Fibroblast of gingiva (primary cell): ENCODE measurements at regions not wholly inside any gene's neighbourhood (a gene's known extent, or its start where the extent isn't known, plus 50 kb on each side); places are given as distances from the start of the nearest gene placed in this dataset.
"Not testable (repeated sequence)": the region's sequence is repeated elsewhere in the genome, so short reads cannot be mapped to it uniquely, and the experiment has no call there.

Experiments used
- DNase-seq: peaks from one replicate; pipeline ENCODE4 v3.0.0-alpha.2; 2011; ENCODE audit warnings: low read depth

DNA sequence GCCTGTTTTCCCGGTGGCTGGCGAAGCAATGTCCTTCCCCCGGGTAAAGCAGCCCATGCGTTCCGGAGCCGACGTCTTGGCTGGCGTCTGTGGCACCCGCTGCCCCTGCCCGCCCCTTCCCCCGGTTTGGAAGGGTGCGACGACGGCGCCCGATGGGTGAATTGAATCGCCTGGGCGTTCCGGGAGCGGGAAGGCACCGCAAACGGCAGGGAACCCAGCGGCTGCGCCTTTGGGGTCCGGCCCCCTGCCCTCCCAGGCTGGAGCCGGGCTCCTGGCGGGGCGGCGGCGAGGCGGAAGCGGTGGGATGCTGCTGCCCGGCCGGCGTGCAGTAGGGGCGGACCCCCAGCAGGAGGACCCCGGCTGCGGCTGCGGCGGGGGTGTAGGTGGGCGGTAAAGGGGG is 123.6 kb upstream of the RHOU start:
- not testable (repeated sequence) for DNase-seq

DNA sequence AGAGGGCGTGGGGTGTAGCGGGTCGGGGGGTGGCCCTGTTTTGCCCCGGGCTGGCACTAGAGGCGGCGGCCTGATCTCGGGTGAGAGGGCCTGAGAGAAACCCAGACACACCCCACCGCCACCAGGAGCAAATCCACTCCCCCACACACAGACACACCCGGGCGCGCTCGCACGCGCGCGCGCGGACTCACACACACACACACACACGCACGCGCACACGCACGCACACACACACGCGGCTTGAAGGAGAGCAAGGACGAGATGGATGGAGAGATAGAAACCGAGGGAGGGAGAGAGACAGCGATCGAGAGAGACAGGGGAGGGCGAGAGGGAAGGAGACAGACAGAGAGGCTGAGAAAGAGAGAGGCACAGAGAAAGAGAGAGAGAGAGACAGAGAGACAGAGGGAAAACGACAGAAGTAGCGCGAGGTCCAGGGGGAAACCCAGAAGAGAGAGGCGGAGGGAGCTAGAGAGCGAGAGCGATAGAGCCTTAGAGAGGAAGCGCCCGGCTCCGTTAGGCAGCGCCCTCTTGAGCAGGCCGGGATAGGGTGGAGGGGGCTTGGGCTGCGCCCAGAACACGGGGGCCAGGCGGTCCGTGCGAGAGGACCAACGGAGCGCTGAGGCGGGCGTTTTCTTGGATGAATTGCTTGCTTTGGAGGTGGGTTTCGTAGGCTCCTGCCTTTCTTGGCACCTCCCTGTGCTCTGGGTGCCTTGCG is 113.1 kb upstream of the RHOU start:
- DNase-seq, result not testable (repeated sequence)

DNA sequence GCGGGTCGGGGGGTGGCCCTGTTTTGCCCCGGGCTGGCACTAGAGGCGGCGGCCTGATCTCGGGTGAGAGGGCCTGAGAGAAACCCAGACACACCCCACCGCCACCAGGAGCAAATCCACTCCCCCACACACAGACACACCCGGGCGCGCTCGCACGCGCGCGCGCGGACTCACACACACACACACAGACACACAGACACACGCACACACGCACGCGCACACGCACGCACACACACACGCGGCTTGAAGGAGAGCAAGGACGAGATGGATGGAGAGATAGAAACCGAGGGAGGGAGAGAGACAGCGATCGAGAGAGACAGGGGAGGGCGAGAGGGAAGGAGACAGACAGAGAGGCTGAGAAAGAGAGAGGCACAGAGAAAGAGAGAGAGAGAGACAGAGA is 108.8 kb upstream of the RHOU start:
- not testable (repeated sequence) for DNase-seq

DNA sequence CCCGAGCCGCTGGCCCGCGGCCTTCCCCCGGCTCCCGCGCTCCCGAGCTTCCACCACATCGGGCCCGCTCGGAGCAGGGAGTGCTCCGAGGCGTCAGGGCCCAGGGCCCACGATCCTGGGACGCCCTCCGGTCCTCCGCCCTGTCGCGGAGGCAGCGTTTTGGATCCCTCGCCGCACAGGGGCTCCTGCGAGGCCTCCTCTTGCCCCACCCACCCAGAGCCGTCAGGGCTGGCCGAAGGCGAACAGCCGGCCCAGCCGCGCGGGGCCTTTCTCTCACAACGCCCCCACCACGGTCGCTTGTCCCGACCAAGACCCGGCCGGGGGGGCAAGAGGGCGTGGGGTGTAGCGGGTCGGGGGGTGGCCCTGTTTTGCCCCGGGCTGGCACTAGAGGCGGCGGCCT is 102.4 kb upstream of the RHOU start:
- DNase-seq, result not testable (repeated sequence)

DNA sequence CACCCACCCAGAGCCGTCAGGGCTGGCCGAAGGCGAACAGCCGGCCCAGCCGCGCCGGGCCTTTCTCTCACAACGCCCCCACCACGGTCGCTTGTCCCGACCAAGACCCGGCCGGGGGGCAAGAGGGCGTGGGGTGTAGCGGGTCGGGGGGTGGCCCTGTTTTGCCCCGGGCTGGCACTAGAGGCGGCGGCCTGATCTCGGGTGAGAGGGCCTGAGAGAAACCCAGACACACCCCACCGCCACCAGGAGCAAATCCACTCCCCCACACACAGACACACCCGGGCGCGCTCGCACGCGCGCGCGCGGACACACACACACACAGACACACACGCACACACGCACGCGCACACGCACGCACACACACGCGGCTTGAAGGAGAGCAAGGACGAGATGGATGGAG is 100.0 kb upstream of the RHOU start:
- not testable (repeated sequence) for DNase-seq

DNA sequence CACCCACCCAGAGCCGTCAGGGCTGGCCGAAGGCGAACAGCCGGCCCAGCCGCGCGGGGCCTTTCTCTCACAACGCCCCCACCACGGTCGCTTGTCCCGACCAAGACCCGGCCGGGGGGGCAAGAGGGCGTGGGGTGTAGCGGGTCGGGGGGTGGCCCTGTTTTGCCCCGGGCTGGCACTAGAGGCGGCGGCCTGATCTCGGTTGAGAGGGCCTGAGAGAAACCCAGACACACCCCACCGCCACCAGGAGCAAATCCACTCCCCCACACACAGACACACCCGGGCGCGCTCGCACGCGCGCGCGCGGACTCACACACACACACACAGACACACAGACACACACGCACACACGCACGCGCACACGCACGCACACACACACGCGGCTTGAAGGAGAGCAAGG is 97.8 kb upstream of the RHOU start:
- DNase-seq, result not testable (repeated sequence)

DNA sequence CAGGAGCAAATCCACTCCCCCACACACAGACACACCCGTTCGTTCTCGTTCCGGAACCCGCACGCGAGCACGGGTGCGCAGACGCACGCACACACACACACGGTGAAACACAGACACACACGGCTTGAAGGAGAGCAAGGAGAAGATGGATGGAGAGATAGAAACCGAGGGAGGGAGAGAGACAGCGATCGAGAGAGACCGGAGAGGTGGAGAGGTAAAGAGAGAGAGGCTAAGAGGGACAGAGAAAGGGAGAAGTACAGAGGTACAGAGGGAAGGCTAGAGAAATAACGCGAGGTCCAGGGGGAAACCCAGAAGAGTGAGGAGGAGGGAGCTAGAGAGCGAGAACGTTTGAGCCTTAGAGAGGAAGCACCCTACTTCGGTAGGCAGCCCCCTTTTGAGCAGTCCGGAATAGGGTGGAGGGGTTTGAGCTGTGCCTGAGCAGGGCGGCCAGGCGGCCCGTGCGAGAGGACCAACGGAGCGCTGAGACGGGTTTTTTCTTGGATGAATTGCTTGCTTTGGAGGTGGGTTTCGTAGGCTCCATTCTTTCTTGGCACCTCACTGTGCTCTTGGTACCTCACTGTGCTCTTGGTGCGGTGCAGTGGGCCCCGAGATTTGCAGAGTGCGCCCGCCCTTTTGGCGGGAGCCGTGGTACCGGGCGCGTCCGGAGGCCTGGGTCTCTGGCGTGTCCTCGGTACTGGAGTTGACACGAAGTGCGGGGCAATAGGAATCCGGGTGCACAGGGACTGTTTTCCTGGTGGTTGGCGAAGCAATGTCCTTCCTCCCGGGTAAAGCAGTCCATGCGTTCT is 88.4 kb upstream of the RHOU start:
- DNase-seq, result peak; percentile 65

DNA sequence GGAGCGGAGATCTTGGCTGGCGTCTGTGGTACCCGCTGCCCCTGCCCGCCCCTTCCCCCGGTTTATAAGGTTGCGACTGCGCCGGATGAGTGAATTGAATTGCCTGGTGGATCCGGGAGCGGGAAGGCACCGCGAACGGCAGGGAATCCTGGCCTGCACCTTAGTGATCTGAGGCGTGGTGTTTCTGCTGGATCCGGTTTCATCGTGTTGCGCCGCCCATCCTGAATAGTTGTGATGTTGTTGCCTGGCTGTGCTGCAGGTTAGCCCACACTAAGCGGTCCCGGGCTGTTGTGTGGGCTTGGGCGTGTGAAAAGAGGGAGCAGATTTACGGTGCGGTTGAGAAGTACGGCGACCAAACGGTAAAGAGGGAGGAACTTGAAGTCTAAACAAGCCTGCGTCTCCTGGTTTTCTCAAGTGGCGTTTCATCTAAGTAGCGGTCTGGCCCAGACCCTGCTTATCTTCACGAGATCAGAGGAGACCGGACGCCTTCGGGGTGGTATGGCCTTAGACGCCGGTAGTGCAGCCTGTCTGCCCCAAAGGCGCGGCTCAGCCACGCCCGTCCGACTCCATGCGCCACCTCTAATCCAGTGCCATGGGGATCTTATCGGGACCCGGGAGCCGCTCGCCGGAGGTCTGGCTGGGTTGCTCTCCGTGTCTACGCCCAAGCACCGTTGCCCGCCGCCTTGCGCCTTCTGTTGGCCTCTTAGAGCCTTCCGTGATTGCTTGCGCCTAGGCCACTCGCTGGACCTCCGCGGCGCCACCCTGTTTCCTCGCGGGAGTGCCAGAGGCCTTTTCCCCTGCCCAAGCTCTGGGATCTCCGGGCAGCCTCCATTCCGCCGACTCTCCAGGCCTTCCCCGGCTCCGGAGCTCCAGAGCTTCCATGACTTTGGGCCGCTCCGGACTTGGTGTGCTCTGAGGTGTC is 87.5 kb upstream of the RHOU start:
- DNase-seq, result peak; percentile 32

DNA sequence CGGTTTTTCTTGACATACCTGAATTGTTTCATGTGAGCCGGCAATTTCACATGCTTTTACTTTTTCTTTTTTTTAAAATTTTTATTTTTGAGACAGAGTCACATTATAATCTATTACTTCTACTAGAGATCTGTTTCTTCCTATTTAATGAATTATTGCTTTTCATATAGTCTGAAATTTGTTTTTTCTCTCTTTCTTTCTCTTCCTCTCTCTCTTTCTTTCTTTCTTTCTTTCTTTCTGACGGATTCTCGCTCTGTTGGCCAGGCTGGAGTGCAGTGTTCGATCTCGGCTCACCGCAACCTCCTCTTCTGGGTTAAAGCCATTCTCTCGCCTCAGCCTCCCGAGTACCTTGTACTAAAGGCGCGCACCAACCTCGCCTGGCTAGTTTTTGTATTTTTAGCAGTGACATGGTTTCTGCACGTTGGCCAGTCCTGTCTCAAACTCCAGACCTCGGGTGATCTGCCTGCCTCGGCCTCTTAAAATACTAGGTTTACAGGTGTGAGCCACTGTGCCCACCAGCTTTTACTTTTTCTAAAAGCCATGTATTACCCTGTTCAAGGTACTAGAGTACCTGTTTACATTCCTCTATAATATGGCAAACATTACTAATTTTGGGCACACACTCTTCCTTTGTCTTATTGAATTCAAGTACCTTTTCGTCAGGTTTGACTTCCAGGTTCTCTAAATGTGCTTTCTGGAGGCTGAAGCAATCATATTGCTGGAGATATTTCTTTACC is 86.5 kb upstream of the RHOU start:
- DNase-seq, result no peak

DNA sequence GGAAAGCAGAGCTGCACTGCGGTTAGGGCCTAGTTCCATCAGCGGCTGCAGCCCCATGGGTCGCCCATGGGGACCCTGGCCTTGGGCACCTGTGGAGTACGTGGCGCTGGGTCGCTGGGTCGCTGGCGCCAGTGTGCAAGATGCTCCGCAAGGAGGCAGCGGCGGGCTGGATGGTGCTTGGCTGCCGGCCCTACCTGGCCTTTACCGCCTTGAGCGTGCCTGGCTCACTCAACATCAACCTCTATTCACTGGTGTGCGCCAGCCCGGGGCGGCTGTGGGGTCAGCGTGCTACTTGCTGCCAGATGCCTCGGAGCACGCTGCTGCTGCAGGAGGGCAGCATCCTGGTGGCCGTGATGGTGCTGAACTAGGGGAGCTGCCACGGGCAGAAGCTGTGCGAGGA is 85.1 kb upstream of the RHOU start:
- DNase-seq, result no peak

DNA sequence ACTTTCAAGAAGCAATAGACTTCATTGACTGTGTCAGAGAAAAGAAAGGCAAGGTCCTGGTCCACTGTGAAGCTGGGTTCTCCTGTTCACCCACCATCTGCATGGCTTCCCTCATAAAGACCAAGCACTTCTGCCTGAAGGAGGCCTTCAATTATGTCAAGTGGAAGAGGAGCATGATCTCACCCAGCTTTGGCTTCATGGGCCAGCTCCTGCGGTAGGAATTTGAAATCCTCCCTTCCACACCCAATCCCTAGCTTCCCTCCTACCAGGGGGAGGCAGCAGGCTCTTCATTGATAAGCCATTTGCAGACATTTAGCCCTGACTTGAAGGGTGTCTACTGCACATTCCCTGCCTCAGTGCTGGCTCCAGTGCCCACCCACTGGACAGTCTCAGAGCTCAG is 84.3 kb upstream of the RHOU start:
- DNase-seq, result no peak

DNA sequence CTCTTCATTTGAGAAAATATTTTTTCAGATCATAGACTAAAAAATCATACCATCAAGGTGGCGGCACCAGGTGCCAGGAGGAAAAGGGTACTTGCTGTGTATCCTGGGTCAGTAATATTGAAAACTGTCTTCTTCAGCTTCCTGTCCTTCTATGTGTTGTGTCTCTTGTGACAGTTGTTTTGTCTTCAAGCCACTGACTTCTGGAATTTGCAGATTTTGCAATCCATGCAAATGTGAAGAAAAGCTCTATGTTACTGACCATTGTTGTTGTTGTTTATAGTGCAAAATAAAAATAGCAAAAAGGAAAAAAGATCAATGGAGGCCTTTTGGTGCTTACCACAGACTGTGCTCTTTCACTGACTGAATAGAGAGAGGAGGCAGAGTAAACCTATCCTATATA is 83.2 kb upstream of the RHOU start:
- no peak for DNase-seq

DNA sequence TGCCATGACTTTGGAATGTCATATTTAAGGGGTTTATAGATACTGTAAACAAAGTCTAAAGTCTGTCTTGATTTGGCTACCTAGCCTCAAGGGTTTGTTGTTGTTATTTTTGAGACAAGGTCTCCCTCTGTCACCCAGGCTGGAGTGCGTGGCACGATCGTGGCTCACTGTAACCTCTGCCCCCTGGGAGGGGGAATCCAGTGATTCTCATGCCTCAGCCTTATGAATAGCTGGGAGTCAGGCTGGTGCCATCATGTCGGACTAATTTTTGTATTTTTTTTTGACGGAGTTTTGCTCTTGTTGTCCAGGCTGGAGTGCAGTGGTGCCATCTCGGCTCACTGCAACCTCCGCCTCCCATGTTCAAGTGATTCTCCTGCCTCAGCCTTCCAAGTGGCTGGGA is 82.2 kb upstream of the RHOU start:
- DNase-seq, result not testable (repeated sequence)

DNA sequence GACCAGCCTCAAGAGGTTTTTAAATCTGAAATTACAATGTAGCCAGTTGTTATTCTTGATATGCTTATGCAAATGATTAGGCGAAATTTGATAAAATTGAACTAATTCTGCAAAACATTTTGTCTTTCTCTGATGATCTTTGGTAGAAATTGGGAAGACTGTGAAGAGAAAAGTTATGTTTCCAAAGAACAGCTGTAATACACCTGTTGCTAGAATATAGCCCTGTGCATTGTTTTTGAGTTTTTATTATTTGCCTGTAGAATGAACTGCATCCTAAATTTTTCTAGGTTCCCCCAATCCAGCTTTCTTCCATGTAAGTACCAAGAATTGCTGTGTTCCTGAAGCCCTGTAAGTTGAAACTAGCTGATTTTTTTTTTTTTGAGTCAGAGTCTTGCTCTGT is 81.5 kb upstream of the RHOU start:
- DNase-seq, result no peak

DNA sequence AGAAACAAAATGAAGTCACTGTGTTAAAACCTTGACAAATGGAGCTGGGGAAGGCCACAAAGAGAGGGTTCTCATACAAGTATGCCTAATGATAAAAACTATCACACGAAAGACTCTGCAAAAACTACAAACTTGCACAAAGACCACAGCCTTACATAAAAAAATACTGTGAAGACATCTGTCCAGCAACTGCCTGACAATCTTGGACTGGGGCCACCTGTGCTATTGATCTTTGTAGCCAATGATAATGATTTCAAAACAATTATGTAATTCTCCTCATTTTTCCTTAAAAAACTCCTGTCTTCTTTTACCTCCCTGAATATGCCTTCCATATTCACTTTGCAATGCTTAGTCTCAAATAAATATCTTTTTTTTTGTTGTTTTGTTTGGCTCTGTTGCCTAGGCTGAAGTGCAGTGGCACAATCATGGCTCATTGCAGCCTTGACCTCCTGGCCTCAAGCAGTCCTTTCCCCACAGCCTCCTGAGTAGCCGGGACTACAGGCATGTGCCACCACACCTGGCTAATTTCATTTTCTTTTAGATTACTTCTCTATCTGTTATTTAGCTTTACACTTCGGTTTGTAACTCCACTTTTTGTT is 79.4 kb upstream of the RHOU start:
- no peak for DNase-seq

DNA sequence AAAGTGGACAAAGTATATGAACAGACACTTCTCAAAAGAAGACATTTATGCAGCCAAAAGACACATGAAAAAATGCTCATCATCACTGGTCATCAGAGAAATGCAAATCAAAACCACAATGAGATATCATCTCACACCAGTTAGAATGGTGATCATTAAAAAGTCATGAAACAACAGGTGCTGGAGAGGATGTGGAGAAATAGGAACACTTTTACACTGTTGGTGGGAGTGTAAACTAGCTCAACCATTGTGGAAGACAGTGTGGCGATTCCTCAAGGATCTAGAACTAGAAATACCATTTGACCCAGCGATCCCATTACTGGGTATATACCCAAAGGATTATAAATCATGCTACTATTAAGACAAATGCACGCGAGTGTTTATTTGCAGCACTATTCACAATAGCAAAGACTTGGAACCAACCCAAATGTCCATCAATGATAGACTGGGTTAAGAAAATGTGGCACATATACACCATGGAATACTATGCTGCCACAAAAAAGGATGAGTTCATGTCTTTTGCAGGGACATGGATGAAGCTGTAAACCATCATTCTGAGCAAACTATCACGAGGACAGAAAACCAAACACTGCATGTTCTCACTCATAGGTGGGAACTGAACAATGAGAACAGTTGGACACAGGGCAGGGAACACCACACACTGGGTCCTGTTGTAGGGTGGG is 73.1 kb upstream of the RHOU start:
- DNase-seq, result not testable (repeated sequence)

DNA sequence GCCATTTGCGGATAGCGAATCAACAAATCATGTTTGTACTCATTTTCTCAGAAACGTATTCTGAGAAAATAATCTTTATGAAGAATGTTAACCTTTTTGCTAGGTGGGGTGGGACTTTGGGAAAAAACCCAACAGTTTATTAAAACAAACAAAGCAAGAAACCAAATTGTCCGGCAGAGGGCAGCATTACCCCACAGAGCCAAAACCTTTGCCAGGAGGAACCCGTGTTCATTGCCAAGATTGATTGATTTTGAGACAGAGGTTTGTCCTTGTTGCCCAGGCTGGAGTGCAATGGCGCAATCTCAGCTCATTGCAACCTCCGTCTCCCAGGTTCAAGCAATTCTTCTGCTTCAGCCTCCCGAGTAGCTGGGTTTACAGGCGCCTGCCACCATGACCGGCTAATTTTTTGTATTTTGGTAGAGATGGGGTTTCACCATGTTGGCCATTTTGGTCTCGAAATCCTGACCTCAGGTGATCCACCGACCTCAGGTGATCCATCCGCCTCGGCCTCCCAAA is 70.8 kb upstream of the RHOU start:
- DNase-seq, result peak; percentile 48

DNA sequence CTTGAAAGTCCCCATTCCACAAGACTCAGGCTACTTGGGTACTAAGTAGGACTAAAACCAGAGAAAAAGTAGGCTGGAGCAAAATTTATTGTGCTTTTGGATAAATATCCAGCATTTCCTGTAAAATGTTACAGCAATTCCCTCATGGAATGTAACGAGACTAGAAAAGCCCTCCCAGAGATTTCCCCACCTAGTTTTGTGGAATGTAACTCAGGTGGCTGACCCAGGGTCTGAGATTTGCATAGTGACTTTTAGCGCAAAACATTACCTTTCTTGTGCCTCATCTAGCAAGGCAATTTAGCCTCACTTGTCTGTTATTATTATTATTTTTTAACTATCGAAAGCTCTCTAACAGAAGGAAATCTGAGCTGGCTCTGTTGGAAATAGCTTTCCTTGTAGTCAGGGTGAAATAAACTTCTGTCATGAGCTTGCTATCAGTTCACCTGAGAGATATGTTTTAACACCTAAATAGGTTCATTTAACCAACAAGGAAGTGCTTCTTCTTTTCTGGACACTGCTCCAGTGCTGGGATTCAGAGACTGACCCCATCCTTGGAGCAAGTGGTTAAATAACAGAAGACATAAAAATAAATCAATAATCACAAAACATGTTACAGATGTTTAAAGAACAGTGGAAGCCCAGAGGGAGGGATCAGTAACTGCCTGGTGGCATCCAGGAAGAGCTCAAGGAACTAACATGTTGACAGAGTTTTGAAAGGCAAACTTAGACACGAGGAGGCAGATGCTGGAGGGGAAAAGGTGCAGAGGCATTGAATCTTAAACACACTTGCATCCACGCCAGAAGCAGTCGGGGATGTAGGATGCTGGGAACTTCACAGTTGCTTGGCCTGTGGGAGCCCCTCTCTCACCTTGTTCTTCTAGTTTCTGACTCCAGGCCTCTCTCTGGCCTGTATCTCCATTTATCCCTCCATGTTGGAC is 68.3 kb upstream of the RHOU start:
- no peak for DNase-seq

DNA sequence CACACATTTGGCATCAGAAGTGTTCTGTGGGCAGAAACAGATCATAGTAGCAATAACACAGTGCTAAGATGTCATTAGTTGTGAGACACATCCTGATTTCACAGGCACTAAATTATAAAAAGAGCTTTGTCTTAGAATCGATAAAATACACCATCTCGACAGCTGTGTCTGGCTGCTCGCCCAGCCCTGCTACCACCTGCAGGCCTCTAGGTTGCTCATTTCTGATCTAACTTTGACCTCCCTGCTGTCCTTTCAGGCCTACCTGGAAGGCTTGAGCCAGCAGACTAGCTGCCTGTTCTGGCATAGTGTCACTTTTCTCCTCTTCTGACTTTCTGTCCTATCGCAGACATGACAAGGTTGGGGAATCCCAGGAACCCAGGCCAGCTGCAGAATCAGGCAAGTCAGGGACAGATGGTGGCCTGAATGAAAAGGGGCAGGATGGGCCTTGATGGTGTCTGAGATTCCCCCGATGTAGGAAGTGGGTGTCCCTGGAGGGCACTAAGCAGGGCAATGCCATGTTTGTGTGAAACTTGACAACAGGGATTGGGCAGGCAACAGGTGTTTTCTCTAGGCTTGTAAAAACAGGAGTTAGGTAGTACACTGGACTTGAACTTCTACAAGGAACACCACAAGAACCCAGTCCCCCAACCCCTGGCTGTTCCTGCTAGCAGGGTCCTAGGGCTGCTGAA is 66.6 kb upstream of the RHOU start:
- no peak for DNase-seq
